Spleen (tissue), 7 donors: ENCODE measurements at regions not wholly inside any gene's neighbourhood (a gene's known extent, or its start where the extent isn't known, plus 50 kb on each side); places are given as distances from the start of the nearest gene placed in this dataset.

Experiments
- CTCF ChIP-seq, 11 experiments: fragments of 200-600 bp in 7 of 11; fragments of 450-650 bp in 4 of 11; sonication (generic) in 4 of 11; IDR thresholded peaks in 8 of 11; conservative IDR thresholded peaks in 3 of 11; 1 replicate in 7 of 11; 2 replicates in 4 of 11; pipeline versions ENCODE4 v1.4.0 to v1.8.0; 2016 to 2021; ENCODE audit warnings: antibody characterized with exemption in 11 of 11, inconsistent platforms in 4 of 11, mild to moderate bottlenecking in 1 of 11
- POLR2A ChIP-seq, 3 donors: fragments of 450-650 bp; IDR thresholded peaks; one replicate each; pipeline ENCODE4 v1.5.1; 2017; ENCODE audit warnings: antibody characterized with exemption in 3 of 3, mild to moderate bottlenecking in 1 of 3
- POLR2AphosphoS5 ChIP-seq, 3 donors: sonication (generic); formaldehyde crosslinking; IDR thresholded peaks; one replicate each; pipeline ENCODE4 v1.5.1; 2017; ENCODE audit warnings: antibody characterized with exemption in 3 of 3
- donor health status: DM: no; HTN: no; CAD: no; lungs with moderate emphysema.
- donor health status: DM: no; HTN: no; CAD: no.
- donor health status: DM: no; HTN: no; CAD: no.

DNA sequence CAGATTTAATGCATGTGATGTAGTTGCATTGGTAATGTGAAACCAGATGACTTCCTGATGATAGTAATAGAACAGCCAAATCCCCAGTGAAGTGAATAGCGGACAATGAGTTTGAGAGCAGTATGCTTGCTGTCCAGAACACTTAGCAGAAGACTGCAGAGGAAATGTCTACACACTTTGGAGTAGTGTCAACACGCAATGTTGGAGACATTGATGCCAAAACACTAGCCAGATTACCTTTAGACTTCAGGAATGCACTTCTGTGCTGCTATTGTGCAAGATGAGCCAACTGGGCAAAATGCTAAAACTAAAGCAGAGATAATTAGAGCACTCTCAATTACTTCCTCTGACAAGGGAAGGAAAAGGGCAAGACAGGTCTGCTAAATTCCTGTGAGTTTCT lies 176.7 kb downstream of the PRDM9 start:
- TF ChIP-seq POLR2A (IDR thresholded peaks at IDR 0.05) (no peak), CTCF (IDR thresholded peaks at IDR 0.05 in 8 of 11, conservative IDR thresholded peaks at IDR 0.05 in 3 of 11) (no peak), POLR2AphosphoS5 (IDR thresholded peaks at IDR 0.05) (no peak)
